NCI-H1436 (cell line): ENCODE measurements at regions not wholly inside any gene's neighbourhood (a gene's known extent, or its start where the extent isn't known, plus 50 kb on each side); places are given as distances from the start of the nearest gene placed in this dataset.

Experiments used
- DNase-seq: peaks from one replicate; lab custom pipeline; 2025; lab: John Stamatoyannopoulos, UW

DNA sequence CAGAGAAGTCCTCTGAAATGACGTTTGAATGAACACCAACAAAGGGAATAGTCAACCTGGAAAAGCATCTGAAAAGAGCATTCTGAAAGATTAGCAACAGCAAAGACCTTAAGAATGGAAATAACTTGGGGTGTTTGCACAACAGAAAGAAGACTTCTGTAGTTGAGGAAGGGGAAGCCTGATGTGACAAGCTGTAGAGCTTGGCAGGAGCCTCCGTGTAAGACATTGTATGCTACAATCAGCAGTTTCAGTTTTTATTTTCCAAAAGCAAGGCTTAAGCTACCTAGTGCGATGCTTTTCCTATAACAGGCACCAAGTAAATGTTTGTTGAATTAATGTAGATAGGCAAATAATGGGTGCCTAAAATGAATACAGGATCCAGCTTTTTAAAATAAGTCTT, 484.0 kb downstream of the SPRY1 start:
- DNase-seq: no peak

DNA sequence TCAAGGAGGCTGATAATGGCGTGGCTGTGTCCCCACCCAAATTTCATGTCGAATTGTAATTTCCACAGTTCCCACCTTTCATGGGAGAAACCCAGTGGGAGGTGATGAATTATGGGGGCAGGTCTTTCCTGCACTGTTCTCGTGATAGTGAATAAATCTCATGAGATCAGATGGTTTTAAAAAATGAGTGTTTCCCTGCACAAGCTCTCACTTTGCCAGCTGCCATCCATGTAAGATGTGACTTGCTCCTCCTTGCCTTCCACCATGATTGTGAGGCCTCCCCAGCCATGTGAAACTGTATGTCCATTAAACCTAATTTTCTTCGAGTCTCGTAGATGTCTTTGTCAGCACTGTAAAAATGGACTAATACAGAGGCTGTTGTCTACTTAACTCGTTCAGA, 488.3 kb downstream of the SPRY1 start:
- DNase-seq: no peak

DNA sequence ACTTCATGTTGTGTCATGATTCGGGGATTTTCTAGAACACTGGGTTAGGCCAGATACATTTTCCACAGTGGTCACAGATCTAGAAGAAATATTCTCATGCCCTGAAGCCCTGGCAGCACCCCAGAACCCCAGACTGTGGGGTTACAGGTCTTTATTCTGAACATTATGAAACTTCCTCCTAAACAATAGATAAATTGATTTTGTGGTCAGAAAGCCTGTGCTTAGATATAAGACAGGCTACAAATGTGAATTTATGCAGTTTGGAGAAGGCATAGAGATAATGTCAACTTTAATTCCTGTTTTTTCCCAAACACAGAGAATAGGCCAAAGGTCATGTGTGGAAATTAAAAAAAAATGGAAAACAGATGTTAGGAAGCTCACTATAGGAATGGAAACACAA, 492.9 kb downstream of the SPRY1 start:
- no peak for DNase-seq

DNA sequence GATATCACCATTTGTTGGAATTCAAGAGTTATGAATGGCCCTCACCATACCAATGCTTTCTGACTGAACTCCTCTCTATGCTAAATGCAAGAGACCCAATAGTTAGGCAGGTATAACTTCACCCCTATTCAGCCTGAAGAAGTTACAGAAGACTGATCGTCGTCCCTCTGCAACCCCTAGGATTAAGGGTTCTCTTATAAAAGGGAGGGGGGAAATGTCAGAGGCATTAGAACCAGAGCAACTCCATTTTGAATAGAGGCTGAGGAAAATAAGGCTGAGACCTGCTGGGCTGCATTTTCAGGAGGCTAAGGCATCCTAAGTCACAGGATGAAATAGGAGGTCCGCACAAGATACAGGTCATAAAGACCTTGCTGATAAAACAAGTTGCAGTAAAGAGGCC, 494.3 kb downstream of the SPRY1 start:
- no peak for DNase-seq

DNA sequence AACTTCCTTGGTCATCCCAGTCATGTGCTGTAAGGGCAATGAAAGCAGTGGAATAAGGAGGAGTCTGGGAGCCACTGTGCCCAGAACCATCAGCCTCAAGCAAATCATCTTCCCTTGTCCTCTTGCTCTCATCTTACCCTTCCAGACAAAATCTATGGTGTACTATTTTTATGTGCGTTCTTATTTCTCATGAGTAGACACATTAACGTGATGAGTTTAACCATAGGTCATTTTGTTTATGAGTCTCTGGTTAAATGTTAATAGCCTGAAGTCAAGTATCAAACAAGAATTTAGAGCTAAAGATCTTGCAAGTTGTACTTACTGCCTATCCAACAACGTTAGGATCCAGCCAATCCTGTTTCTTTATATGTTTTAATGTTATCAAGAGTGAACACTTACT, 495.3 kb downstream of the SPRY1 start:
- DNase-seq: no peak

DNA sequence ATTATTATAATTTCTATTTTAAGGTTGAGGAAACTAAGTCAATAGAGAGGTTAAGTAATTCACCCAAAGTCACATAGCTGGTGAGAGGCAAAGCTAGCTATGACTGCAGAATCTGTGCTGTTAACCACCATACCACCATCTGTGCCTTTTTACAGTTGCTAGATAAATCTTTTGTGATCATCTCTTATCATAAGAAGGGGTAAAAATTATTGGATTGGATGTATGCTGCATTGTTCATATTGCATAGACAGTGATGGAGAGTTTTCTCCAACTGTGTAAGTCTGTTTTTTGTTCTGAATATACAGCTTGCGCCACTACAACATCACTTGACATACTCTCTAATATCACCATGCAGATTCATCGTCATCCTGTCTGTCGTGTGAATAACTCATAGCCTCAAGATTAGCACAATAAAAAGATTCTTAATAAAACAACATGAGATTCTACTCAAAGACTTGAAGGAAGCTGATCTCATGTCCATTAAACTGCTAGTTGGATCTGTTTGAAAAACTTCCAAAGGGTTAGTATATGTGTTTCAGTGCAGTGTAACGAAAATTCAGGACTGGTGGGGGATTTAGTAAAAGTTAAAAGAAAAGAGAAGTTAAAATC, 495.9 kb downstream of the SPRY1 start:
- no peak for DNase-seq

DNA sequence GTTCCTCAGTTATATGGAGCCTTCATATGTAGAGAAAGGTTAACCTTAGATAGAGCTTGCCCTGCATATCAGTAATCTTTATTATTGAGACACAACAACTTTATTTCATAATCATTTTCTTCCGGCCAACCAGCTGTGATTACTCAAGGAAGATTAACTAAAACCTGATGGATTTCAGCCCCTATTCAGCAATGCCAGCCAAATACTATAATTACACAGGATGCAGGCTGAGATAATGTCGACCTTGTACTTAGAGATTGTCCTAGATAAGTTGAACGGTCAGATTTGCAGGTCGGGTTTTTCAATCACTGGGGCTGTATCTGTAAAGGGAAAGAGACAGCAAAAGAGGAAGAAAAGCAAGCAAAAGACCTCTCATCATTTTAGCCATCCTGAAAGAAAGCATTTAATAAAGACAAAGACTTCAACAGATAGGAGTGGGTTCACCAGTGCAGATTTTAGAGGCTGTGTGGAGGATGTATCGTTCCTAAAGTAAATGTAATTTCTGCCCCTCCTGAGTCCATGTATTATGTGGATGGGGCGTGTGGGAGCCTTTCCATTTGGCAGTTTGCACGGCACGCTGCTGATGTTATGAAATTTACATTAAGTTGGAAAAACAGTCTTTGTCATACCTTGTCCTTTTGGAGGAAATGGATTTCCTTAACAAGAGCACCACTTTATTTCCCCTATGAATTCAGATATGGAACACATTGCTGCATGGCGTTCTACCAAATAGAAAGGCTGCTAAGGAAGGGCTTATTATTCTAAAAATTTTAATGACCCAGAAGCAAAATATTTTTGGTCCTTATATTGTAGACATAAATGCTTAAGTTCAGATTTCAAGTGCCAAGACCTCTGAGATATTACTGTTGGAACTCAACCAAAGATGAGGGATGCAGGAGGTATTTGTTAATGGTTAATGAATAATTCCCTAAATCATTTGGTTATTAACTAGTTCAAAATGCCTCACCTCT, 496.7 kb downstream of the SPRY1 start:
- DNase-seq: no peak

DNA sequence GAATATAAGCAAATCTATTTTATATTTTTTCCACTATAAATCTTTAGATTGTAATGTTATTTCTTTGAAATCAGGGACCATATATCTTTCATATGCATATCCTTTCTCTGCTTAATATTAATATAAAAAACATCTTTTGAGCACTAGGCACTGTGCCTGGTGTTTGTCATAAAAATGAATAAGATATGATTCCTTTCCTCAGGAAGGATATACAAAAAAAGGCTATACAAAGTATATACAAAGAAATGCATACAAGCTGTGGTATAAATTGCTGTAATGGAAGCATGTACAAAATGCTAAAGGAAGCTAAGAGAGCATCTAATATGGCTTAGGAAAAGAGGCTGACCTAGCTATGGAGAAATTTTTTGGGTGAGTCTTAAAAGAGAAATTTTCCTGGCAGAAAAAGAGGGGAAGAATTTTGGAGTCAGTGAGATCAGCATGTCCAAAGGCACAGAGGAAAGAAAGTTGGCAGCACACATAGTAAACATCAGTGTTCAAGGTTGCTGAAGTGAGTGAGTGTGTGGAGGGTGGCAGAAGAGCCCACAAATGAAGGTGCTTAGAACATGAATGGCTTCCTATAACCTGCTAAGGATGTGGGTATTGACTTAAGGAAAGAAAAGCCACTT, 500.0 kb downstream of the SPRY1 start:
- no peak for DNase-seq

DNA sequence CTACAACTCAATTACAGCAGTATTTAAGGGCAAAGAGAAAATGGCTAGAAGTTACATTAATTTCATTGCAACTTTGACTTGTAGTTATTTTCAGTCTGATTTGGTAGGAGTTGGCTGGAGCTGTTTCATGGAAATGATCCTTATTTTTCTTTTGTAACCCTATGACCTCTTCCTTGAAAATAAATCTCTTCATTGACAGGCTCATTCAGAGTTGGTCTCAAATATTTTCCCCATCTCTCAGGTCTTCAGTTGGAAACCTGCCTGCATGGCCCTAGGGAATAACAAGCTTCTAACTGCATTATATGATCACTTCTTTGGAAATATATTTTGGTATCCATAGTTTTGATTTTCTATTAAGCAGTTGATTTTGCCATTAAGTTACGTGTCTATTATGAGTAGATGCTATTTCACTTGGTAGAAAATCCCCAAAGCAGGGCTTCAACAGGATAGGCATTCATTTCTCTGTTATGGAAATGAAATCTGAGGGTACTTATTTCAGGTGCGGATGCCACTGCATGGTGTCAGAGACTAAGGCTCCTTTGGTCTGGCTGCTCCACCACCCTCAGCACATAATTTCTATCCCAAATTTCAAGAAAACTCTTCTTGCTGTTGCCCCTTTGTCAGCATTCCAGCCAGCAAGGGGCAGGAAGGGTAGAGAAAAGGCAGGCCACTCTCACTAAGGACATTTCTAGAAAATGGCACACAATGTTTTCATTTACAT, 502.5 kb downstream of the SPRY1 start:
- DNase-seq: no peak

DNA sequence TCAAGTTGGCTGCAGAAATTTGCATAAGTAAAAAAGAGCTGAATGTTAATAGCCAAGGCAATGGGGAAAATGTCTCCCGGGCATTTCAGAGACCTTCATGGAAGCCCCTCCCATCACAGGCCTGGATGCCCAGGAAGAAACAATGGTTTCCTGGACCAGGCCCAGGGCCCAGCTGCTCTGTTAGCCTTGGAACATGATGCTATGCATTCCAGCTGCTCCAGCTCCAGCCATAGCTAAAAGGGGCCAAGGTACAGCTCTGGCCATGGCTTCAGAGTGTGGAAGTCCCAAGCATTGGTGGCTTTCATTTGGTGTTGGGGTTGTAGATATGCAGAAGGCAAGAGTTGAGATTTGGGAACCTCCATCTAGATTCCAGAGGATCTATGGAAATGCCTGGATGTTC, 508.3 kb downstream of the SPRY1 start:
- DNase-seq: no peak

DNA sequence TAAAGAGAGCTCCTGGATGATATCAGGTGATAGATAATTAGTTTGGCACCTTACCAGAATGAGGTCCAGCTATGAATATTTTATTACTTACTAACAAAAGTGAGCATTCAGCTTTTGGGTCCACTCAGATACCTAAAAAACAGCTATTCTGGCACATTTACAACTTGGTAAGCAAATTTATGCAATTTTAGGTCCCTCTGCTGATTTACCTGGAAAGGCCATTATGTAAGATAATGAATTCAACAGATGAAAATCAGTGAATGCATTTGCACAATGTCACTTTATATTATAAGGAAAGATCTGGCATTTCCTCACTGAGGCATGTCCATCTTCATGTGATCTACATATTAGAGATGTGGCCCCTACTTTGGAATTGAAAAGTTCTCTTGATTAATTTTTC, 517.0 kb downstream of the SPRY1 start:
- no peak for DNase-seq

DNA sequence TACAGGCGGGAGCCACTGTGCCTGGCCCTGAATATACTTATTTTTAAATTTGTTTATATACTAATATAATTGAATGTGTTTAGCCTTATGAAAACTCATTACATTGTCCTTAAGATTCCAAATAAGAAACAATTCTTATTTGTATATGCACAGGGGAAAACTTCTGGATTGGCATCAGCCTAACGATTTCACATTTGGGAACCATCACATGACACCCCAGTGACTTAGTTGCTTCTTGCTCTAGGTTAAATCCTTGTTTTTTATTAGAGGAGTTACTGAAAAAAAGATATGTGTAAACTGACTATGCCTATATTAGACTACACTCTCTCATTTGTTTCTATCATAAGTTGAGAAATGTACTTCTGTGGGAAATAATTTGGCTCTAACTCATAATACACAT, 520.2 kb downstream of the SPRY1 start:
- DNase-seq: no peak

DNA sequence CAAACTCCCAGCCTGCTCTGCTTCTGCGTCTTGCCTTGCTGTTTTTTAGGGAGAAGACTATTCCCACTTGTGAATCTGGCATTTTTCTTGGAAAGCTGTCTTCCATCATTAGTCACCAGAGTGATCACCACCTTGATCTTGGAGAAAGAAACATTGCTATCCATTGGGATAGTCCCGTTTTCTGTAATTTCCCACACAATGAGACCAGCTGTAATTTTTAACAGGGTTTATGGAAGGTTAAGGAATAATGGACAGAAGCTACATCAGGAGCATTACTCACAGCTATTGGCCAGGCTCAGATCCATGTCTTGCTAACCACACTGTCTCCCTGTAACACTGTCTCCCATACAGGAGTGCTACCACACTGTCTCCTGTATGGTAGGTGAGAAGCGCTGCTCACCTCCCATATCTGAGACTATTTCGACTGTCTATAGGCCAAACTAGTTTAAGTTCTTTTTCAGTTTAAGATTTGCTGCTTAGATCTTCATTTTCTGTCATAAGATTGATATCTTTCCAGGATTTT, 523.0 kb downstream of the SPRY1 start:
- DNase-seq: no peak

DNA sequence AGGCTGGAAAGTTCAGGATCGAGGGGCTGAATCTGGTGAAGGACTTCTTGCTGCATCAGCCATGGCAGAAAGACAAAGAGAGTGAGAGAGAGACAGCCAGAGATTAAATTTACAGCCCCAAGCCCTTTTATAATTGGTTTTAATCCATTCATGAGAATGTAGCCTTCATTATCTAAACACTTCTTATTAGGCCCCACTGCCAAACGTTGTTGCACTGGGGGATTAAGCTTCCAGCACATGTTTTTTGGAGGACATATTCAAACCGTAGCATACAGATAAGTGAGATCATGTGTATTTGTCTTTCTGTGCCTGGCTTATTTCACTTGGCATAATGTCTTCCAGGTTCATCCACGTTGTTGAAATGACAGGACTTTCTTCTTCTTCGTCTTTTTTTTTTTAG, 524.7 kb downstream of the SPRY1 start:
- DNase-seq: no peak

DNA sequence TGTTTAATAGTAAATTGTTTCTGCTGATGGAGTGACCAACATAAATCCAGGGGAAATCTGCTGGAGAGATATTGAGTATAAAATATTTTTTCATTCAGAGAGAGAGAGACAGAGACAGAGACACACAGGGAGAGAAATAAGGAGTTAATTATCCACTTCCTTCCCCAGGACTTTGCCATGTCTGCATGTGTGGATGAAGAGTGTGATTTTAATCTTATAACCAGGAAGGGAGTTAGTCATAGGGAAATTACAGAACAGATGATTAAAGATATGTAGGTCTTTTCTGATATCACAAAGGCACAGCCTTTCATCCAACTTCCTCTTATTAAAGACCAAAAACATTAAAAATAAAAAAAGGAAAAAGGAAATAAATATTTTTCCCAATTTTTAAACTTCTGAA, 526.3 kb downstream of the SPRY1 start:
- no peak for DNase-seq

DNA sequence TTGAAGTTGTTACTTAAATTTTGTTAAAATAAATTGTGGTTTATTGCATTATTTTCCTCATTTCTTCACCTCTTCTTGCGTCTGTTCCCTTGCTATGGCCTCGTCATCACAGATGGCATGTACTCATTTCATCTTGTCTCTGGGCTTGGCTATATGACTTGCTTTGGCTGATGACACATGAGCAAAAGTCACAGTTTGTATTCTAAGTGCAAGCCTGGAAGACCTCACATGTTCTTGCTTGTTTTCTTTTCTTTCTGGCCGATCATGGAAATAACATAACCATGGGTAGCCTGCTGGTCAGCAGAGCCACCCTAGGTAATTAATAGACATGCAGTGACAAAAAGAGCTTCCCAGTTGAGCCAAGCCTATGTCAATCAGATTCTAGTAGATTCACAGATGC, 527.9 kb downstream of the SPRY1 start:
- no peak for DNase-seq

DNA sequence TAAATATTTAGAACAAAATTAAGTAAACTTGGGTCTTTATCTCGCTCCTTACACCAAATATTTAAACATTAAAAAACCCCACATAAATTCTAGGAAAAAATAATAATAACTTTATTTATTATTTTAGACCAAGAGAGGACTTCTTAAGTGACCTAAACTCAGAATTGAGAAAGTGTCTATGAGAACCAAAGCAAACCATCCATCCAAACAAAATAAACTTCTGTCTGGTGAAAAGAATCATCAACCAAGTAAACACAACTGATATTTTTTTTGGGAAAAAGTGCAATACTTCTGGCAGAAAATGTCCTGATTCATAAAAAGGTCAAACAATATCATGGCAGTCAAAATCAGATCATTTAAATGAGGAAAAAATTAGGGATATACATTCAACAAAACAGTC, 533.0 kb downstream of the SPRY1 start:
- DNase-seq: no peak

DNA sequence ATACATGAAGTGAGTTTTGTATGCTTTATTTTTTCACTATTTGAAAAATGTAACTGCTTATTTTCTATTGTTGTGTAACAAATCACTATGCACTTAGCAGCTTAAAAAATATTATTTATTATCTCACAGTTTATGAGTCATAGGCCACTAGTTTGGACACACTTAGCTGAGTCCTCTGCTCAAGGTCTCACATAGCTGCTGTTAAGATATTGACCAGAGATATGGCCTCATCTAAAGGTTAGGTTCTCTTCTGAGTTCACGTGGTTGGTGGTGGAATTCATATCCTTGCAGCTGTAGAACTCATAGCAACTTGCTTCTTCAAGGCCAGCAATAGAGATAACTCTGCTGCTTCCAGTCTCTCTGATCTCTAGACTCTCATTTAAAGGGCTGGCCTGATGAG, 534.4 kb downstream of the SPRY1 start:
- no peak for DNase-seq

DNA sequence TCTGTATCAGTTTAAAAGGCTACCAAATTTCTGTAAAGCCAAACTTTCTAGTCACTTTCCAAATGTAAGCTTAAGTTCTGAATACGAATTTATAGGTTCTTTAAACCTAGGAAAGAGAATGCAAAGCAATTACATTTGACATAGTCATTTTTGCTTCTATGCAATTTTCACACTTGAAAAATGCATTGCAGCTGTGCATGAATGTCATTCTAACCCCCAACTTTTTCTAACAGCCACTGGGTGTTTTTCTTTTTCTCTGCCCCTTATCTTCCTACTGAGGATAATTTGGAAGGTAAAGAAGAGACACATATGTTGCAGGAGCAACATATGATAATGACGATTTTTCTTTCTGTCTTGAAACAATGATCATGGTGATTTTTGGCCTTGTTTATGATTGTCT, 537.5 kb downstream of the SPRY1 start:
- no peak for DNase-seq

DNA sequence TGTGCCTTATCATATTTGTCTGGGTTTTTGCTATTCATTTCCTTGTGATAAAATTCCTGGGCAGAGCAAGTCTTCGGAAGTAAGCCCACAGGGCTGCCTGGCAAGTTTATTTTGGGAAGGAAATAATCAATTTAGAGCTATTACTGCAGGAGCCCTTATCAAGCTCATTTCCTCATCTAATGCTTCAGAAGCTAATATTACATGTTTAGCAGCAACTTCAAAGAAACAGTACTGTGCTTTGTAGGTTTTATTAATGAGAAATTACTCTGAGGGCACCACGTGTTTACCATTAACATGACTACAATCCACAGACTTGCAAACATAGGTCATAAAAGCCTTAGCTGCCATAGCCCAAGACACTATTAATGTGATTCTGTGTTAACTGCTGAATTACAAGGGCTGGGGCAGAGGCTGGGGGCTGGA, 540.0 kb downstream of the SPRY1 start:
- no peak for DNase-seq

DNA sequence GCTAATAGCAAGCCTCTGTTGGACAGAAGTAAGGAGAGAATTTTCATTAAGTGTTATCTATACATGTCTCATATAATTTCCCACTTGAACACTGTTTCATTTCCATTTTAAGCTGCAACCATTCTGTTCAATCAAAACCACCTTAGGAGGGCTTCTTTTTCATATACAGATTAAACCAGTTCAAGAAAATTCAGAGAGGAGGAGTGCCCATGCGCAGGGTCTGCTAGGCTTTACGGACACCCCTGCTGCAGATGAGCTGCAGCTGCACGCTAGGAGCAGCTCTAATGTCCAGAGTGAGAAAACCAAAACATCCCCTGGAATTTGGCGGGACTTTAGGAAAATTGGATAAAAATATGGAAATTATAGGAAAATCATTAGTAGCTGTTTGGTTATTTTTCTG, 541.0 kb downstream of the SPRY1 start:
- no peak for DNase-seq

DNA sequence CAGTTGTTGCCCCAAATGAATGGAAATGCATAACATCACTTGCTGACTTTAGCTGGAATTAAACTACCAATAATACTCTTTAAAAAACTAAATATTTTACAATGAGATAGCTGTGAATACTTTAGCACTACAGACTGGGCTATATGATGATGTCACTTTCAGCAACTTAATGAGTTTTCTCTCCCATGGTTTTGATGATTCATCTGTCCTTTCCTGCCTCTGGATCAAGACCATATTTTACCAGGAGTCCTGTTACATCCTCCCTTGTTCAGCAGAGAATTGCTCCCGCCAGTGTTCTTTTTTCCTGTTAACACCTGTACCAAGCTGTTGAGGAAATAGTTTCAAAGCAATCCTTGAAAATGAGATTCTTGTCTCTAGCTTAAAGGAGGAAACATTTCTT, 543.0 kb downstream of the SPRY1 start:
- DNase-seq: no peak
